Endodermal cell (in vitro differentiated cells): ENCODE measurements at regions not wholly inside any gene's neighbourhood (a gene's known extent, or its start where the extent isn't known, plus 50 kb on each side); places are given as distances from the start of the nearest gene placed in this dataset.

Source experiments
- DNase-seq: peaks from one replicate; pipeline ENCODE4 v3.0.0-alpha.2; 2017
- H3K27ac ChIP-seq: 2 replicates; pipeline ENCODE4 v1.5.1; 2013; ENCODE audit warnings: mild to moderate bottlenecking, low read depth, low read length, moderate library complexity
- H3K27me3 ChIP-seq: 2 replicates; pipeline ENCODE4 v1.6.1; 2013; ENCODE audit warnings: mild to moderate bottlenecking, low read length, moderate library complexity; ENCODE audit not compliant: insufficient read depth, control insufficient read depth, poor library complexity, severe bottlenecking
- H3K36me3 ChIP-seq: 2 replicates; pipeline ENCODE4 v1.7.0; 2013; ENCODE audit warnings: mild to moderate bottlenecking, low read length, moderate library complexity; ENCODE audit not compliant: control insufficient read depth, insufficient read depth
- H3K4me1 ChIP-seq: one replicate; pipeline ENCODE4 v1.7.0; 2013; ENCODE audit warnings: low read length; ENCODE audit not compliant: control insufficient read depth, insufficient read depth
- H3K4me3 ChIP-seq: 2 replicates; pipeline ENCODE4 v1.5.1; 2013; ENCODE audit warnings: mild to moderate bottlenecking, low read length, moderate library complexity
- H3K9ac ChIP-seq: 2 replicates; pipeline ENCODE4 v1.6.1; 2013; ENCODE audit warnings: mild to moderate bottlenecking, low read length, moderate library complexity; ENCODE audit not compliant: poor library complexity, severe bottlenecking; ENCODE audit errors: extremely low read depth
- H3K9me3 ChIP-seq: 2 replicates; pipeline ENCODE4 v1.6.1; 2013; ENCODE audit warnings: mild to moderate bottlenecking, low read length, moderate library complexity; ENCODE audit not compliant: control insufficient read depth
- H3K27ac Mint-ChIP-seq: 2 replicates; pipeline ENCODE4 v1.8.0; 2020; ENCODE audit warnings: mixed read lengths
- H3K27me3 Mint-ChIP-seq: 2 replicates; pipeline ENCODE4 v1.8.0; 2021; ENCODE audit warnings: mild to moderate bottlenecking, mixed read lengths; ENCODE audit not compliant: insufficient read depth
- H3K36me3 Mint-ChIP-seq: 2 replicates; pipeline ENCODE4 v1.8.0; 2020; ENCODE audit warnings: low read depth, mixed read lengths
- H3K4me1 Mint-ChIP-seq: 2 replicates; pipeline ENCODE4 v1.8.0; 2020; ENCODE audit warnings: mixed read lengths
- H3K4me3 Mint-ChIP-seq: 2 replicates; pipeline ENCODE4 v1.8.0; 2020; ENCODE audit warnings: mild to moderate bottlenecking, moderate library complexity, mixed read lengths
- H3K9me3 Mint-ChIP-seq: 2 replicates; pipeline ENCODE4 v1.8.0; 2020; ENCODE audit warnings: mild to moderate bottlenecking, mixed read lengths
- WGBS, 2 experiments: methylation state at CpG; one replicate each; pipeline versions ENCODE4 v1.1.5 to v1.1.7; 2013; ENCODE audit warnings: missing lambda C conversion rate in 2 of 2, mixed read lengths in 1 of 2; ENCODE audit not compliant: insufficient coverage in 1 of 2, insufficient read length in 1 of 2; 5-methylcytosine and 5-hydroxymethylcytosine counted together
- TF ChIP-seq, protein P1 (sequence below): fragments of 200-600 bp; sonication (generic); conservative IDR thresholded peaks from 2 replicates; pipeline ENCODE4 v1.5.0; 2021; ENCODE audit warnings: antibody characterized with exemption, mild to moderate bottlenecking

DNA sequence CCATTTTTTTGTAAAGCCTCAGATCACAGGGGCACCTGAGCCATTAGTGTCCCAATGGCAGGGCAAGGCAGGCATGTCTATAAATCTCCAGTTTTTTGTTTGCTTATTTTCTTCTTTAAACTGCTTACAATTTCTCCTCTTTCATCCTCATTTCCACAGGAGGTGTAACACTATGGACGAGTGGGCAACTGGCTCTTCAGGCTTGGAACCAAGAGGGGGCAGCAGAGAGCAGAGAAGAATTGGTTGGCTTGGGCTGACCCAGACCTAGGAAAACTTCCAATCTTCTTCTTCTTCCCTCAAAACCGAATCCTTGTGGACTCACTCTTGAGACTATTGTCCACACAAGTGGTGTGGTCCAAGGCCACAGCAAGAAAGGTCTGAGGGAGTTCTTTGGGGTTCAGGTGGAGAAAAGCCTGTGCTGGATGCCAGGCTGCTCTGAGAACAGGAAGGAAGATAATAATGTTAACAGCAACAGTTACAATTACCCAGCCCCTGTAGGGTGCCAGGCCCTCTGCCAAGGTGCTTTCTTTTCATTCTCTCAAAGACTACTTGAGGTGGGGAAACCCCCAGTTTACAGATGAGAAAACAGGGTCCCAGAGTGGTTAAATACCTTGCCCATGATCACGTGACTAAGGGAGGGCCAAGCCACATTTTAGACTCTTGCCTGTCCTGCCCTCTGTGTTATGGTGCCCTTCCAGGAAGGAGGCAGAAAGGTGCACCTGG, 70.7 kb upstream of the E2F8 start:
- Mint-ChIP-seq H3K4me1 (peaks cover 4% of the 10 kb centered on the region), H3K4me3 (no peak overlapping the region), H3K27ac (no peak overlapping the region), H3K36me3 (no peaks in the 10 kb centered on the region), H3K9me3 (no peaks in the 10 kb centered on the region), H3K27me3 (no peaks in the 10 kb centered on the region)
- TF ChIP-seq, protein P1, sequence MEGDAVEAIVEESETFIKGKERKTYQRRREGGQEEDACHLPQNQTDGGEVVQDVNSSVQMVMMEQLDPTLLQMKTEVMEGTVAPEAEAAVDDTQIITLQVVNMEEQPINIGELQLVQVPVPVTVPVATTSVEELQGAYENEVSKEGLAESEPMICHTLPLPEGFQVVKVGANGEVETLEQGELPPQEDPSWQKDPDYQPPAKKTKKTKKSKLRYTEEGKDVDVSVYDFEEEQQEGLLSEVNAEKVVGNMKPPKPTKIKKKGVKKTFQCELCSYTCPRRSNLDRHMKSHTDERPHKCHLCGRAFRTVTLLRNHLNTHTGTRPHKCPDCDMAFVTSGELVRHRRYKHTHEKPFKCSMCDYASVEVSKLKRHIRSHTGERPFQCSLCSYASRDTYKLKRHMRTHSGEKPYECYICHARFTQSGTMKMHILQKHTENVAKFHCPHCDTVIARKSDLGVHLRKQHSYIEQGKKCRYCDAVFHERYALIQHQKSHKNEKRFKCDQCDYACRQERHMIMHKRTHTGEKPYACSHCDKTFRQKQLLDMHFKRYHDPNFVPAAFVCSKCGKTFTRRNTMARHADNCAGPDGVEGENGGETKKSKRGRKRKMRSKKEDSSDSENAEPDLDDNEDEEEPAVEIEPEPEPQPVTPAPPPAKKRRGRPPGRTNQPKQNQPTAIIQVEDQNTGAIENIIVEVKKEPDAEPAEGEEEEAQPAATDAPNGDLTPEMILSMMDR, result peak; percentile 90
- no peak overlapping the region for H3K4me3 ChIP-seq
- peak; percentile 93 for DNase-seq
- no peaks in the 10 kb centered on the region for H3K36me3 ChIP-seq
- WGBS, 2 experiments, result 61% methylated on average over 3 of the region's 3 CpGs; no CpG with 5 or more reads in 1 of the 2 experiments
- no peaks in the 10 kb centered on the region for H3K4me1 ChIP-seq
- no peaks in the 10 kb centered on the region for H3K9me3 ChIP-seq
- H3K27me3 ChIP-seq, result no peaks in the 10 kb centered on the region
- no peak overlapping the region for H3K27ac ChIP-seq
- H3K9ac ChIP-seq, result no peak overlapping the region

- H3K9me3 Mint-ChIP-seq, result no peaks in the 10 kb centered on the region
- no peaks in the 10 kb centered on the region for H3K9me3 ChIP-seq
- no peaks in the 10 kb centered on the region for H3K36me3 ChIP-seq
- TF ChIP-seq, protein P1, result peak; percentile 57
- H3K36me3 Mint-ChIP-seq, result no peaks in the 10 kb centered on the region
- no peaks in the 10 kb centered on the region for H3K4me1 ChIP-seq
- H3K4me1 Mint-ChIP-seq, result peaks cover 4% of the 10 kb centered on the region
- no peak for DNase-seq
- H3K4me3 ChIP-seq, result no peak overlapping the region
- no peak overlapping the region for H3K4me3 Mint-ChIP-seq
- H3K9ac ChIP-seq, result no peak overlapping the region
- peaks cover 1% of the 10 kb centered on the region for H3K27me3 ChIP-seq
- no peaks in the 10 kb centered on the region for H3K27me3 Mint-ChIP-seq
- no peak overlapping the region for H3K27ac Mint-ChIP-seq
- 67 to 70% methylated on average over 3 to 6 of the region's 6 CpGs for WGBS, 2 experiments
- H3K27ac ChIP-seq, result no peak overlapping the region
Measured at GRCh38 chr11:19307498-19307897, 66.8 kb upstream of the E2F8 start.

- DNase-seq, result no peak
- H3K4me1 ChIP-seq, result no peaks in the 10 kb centered on the region
- Mint-ChIP-seq H3K4me1 (peaks cover 2% of the 10 kb centered on the region), H3K4me3 (no peak overlapping the region), H3K9me3 (no peaks in the 10 kb centered on the region), H3K36me3 (no peaks in the 10 kb centered on the region), H3K27me3 (peaks cover 3% of the 10 kb centered on the region), H3K27ac (no peak overlapping the region)
- H3K4me3 ChIP-seq, result no peak overlapping the region
- H3K27me3 ChIP-seq, result peaks cover 13% of the 10 kb centered on the region
- H3K27ac ChIP-seq, result no peak overlapping the region
- H3K36me3 ChIP-seq, result no peaks in the 10 kb centered on the region
- TF ChIP-seq, protein P1, result no peak
- H3K9me3 ChIP-seq, result no peaks in the 10 kb centered on the region
- WGBS, 2 experiments, result 83 to 85% methylated on average over 7 to 9 of the region's 9 CpGs
- no peak overlapping the region for H3K9ac ChIP-seq
Measured at GRCh38 chr11:19306179-19306944, 65.6 kb upstream of the E2F8 start.
